ENCODE measurements at regions not wholly inside any gene's neighbourhood (a gene's known extent, or its start where the extent isn't known, plus 50 kb on each side); places are given as distances from the start of the nearest gene placed in this dataset.

DNA sequence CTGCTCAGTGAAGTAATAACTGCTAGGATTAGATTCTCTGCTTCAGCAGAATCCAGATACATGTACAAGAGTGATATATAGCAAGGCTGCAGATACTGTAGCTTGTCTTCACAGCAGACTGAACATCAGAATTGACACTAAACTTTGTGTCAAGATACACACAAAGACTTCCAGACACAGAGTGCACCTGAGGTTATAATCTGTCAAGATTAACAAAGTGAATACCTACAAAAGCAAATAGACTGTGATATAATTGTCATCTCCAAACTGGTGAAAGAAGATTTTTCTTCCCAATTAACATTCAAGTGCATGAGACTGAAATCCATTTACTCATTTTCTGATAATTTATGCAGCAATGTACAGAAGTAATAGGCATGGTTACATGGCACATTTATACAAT, 2266.5 kb upstream of the WWC1 start:
- intact Hi-C loops (cut with DNase I; ENCODE audit: low total_unique reads) (no loop called here), in situ Hi-C loops (cut with MboI; ENCODE audit: low pct_ligation_motif_present in 1 of 4, low pct_unique_long_range_greater_than_20kb in 1 of 4, low sequenced_read_pairs in 3 of 4) (no loop called here)
- H3K9me3 ChIP-seq = no peaks in the 10 kb centered on the region
- no peak overlapping the region for H3K4me3 ChIP-seq
- no peak overlapping the region for H3K27ac ChIP-seq
- DNase-seq = no peak
- no peaks in the 10 kb centered on the region for H3K4me1 ChIP-seq
- no peak for TF ChIP-seq POLR2A (IDR thresholded peaks at IDR 0.05)
- TF ChIP-seq EP300 (IDR thresholded peaks at IDR 0.05; ENCODE audit: low read depth) = no peak
- no peak for TF ChIP-seq POLR2AphosphoS5 (IDR thresholded peaks at IDR 0.05)
- TF ChIP-seq, protein P1, sequence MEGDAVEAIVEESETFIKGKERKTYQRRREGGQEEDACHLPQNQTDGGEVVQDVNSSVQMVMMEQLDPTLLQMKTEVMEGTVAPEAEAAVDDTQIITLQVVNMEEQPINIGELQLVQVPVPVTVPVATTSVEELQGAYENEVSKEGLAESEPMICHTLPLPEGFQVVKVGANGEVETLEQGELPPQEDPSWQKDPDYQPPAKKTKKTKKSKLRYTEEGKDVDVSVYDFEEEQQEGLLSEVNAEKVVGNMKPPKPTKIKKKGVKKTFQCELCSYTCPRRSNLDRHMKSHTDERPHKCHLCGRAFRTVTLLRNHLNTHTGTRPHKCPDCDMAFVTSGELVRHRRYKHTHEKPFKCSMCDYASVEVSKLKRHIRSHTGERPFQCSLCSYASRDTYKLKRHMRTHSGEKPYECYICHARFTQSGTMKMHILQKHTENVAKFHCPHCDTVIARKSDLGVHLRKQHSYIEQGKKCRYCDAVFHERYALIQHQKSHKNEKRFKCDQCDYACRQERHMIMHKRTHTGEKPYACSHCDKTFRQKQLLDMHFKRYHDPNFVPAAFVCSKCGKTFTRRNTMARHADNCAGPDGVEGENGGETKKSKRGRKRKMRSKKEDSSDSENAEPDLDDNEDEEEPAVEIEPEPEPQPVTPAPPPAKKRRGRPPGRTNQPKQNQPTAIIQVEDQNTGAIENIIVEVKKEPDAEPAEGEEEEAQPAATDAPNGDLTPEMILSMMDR (IDR thresholded peaks at IDR 0.05) = no peak
- no peaks in the 10 kb centered on the region for H3K36me3 ChIP-seq
- H3K27me3 ChIP-seq = no peaks in the 10 kb centered on the region

GRCh38 chr5:166027582-166027981, 2263.9 kb upstream of the WWC1 start:
- H3K9me3 ChIP-seq = no peaks in the 10 kb centered on the region
- H3K27me3 ChIP-seq = no peaks in the 10 kb centered on the region
- no peak overlapping the region for H3K27ac ChIP-seq
- TF ChIP-seq, protein P1 (IDR thresholded peaks at IDR 0.05) = no peak
- no peak for TF ChIP-seq POLR2A (IDR thresholded peaks at IDR 0.05)
- 90 to 100% methylated on average over 1 of the region's 1 CpG for WGBS, 2 donors (ENCODE audit: low coverage in 1 of 2)
- no peak overlapping the region for H3K4me3 ChIP-seq
- in situ Hi-C loops (cut with MboI; ENCODE audit: low pct_ligation_motif_present in 1 of 4, low pct_unique_long_range_greater_than_20kb in 1 of 4, low sequenced_read_pairs in 3 of 4) (no loop called here), intact Hi-C loops (cut with DNase I; ENCODE audit: low total_unique reads) (no loop called here)
- no peaks in the 10 kb centered on the region for H3K36me3 ChIP-seq
- H3K4me1 ChIP-seq = no peaks in the 10 kb centered on the region
- no peak for DNase-seq

GRCh38 chr5:166031926-166032325, 2259.5 kb upstream of the WWC1 start:
- DNase-seq = no peak
- Histone ChIP-seq H3K4me1 (no peaks in the 10 kb centered on the region), H3K4me3 (no peak overlapping the region), H3K36me3 (no peaks in the 10 kb centered on the region), H3K27ac (no peak overlapping the region), H3K27me3 (no peaks in the 10 kb centered on the region), H3K9me3 (no peaks in the 10 kb centered on the region)
- 88 to 89% methylated on average over 1 to 2 of the region's 2 CpGs for WGBS, 2 donors (ENCODE audit: low coverage in 1 of 2)
- intact Hi-C loops (cut with DNase I; ENCODE audit: low total_unique reads) = no loop called here
- in situ Hi-C loops (cut with MboI; ENCODE audit: low pct_ligation_motif_present in 1 of 4, low pct_unique_long_range_greater_than_20kb in 1 of 4, low sequenced_read_pairs in 3 of 4) = no loop called here
- TF ChIP-seq, protein P1 (IDR thresholded peaks at IDR 0.05) = no peak
- TF ChIP-seq POLR2A (IDR thresholded peaks at IDR 0.05) (no peak), EP300 (IDR thresholded peaks at IDR 0.05; ENCODE audit: low read depth) (no peak), POLR2AphosphoS5 (IDR thresholded peaks at IDR 0.05) (no peak)

GRCh38 chr5:166032601-166033000, 2258.8 kb upstream of the WWC1 start:
- Histone ChIP-seq H3K4me3 (no peak overlapping the region), H3K27me3 (no peaks in the 10 kb centered on the region), H3K9me3 (no peaks in the 10 kb centered on the region), H3K4me1 (no peaks in the 10 kb centered on the region), H3K36me3 (no peaks in the 10 kb centered on the region), H3K27ac (no peak overlapping the region)
- TF ChIP-seq POLR2A (IDR thresholded peaks at IDR 0.05) (no peak), EP300 (IDR thresholded peaks at IDR 0.05; ENCODE audit: low read depth) (no peak), POLR2AphosphoS5 (IDR thresholded peaks at IDR 0.05) (no peak)
- TF ChIP-seq, protein P1 (IDR thresholded peaks at IDR 0.05) = no peak
- 77 to 82% methylated on average over 1 of the region's 1 CpG for WGBS, 2 donors (ENCODE audit: low coverage in 1 of 2)
- in situ Hi-C loops (cut with MboI; ENCODE audit: low pct_ligation_motif_present in 1 of 4, low pct_unique_long_range_greater_than_20kb in 1 of 4, low sequenced_read_pairs in 3 of 4) = no loop called here
- no peak for DNase-seq
- intact Hi-C loops (cut with DNase I; ENCODE audit: low total_unique reads) = no loop called here

Data from transverse colon (tissue), 4 donors.